ENCODE measurements at regions not wholly inside any gene's neighbourhood (a gene's known extent, or its start where the extent isn't known, plus 50 kb on each side); places are given as distances from the start of the nearest gene placed in this dataset.

GRCh38 chr1:238232084-238232710, 341.5 kb upstream of the ZP4 start:
- TF ChIP-seq PATZ1 (CRISPR knock-in tag; IDR thresholded peaks at IDR 0.05; ENCODE audit: borderline replicate concordance) (no peak), TCF4 (CRISPR knock-in tag; IDR thresholded peaks at IDR 0.05; ENCODE audit: borderline replicate concordance) (no peak; the same call in 1 of the 2 replicates), SNAI2 (CRISPR knock-in tag; IDR thresholded peaks at IDR 0.05) (no peak), CSRNP3 (CRISPR knock-in tag; IDR thresholded peaks at IDR 0.05) (no peak), ZFP30 (CRISPR knock-in tag; IDR thresholded peaks at IDR 0.05) (no peak), POU6F1 (CRISPR knock-in tag; IDR thresholded peaks at IDR 0.05; ENCODE audit: borderline replicate concordance, low read depth) (no peak), RARB (CRISPR knock-in tag; IDR thresholded peaks at IDR 0.05) (no peak), ESRRG (CRISPR knock-in tag; IDR thresholded peaks at IDR 0.05) (no peak), ZC3H10 (CRISPR knock-in tag; IDR thresholded peaks at IDR 0.05) (no peak), ZFP3 (CRISPR knock-in tag; IDR thresholded peaks at IDR 0.05) (no peak), ISL1 (CRISPR knock-in tag; IDR thresholded peaks at IDR 0.05) (no peak), ARNTL (CRISPR knock-in tag; IDR thresholded peaks at IDR 0.05; ENCODE audit: borderline replicate concordance, low read depth) (no peak), BACH2 (CRISPR knock-in tag; IDR thresholded peaks at IDR 0.05; ENCODE audit: borderline replicate concordance) (no peak), CREB5 (CRISPR knock-in tag; IDR thresholded peaks at IDR 0.05; ENCODE audit: low read depth) (no peak), TOX (CRISPR knock-in tag; IDR thresholded peaks at IDR 0.05; ENCODE audit: borderline replicate concordance) (no peak), PPARA (CRISPR knock-in tag; IDR thresholded peaks at IDR 0.05; ENCODE audit: borderline replicate concordance) (no peak), CSDC2 (CRISPR knock-in tag; IDR thresholded peaks at IDR 0.05) (no peak), ZNF8 (CRISPR knock-in tag; IDR thresholded peaks at IDR 0.05) (no peak), OSR1 (CRISPR knock-in tag; IDR thresholded peaks at IDR 0.05) (no peak), GLIS3 (CRISPR knock-in tag; IDR thresholded peaks at IDR 0.05) (no peak)
- ATAC-seq, result peak; percentile 47

- TF ChIP-seq SNAI2 (CRISPR knock-in tag; IDR thresholded peaks at IDR 0.05), result no peak
Observed at GRCh38 chr1:238226810-238227209, 336.1 kb upstream of the ZP4 start.

GRCh38 chr1:238223076-238223640, 332.4 kb upstream of the ZP4 start:
- ATAC-seq, result peak; percentile 91
- TF ChIP-seq ZFP30 (CRISPR knock-in tag; IDR thresholded peaks at IDR 0.05) (0 out of 2 replicates have a peak, but pooled peaks have one; percentile 14), OSR1 (CRISPR knock-in tag; IDR thresholded peaks at IDR 0.05) (no peak), TOX (CRISPR knock-in tag; IDR thresholded peaks at IDR 0.05; ENCODE audit: borderline replicate concordance) (0 out of 2 replicates have a peak, but pooled peaks have one; percentile 5), ESRRG (CRISPR knock-in tag; IDR thresholded peaks at IDR 0.05) (no peak)

More at GRCh38 chr1:238226810-238227209, 336.1 kb upstream of the ZP4 start:
- no peak for ATAC-seq

GRCh38 chr1:238221738-238222137, 331.0 kb upstream of the ZP4 start:
- no peak for ATAC-seq
- TF ChIP-seq TCF4 (CRISPR knock-in tag; IDR thresholded peaks at IDR 0.05; ENCODE audit: borderline replicate concordance) (no peak), GLIS3 (CRISPR knock-in tag; IDR thresholded peaks at IDR 0.05) (no peak), RARB (CRISPR knock-in tag; IDR thresholded peaks at IDR 0.05) (no peak), OSR1 (CRISPR knock-in tag; IDR thresholded peaks at IDR 0.05) (no peak), BACH2 (CRISPR knock-in tag; IDR thresholded peaks at IDR 0.05; ENCODE audit: borderline replicate concordance) (no peak), ZFP30 (CRISPR knock-in tag; IDR thresholded peaks at IDR 0.05) (no peak), ZNF70 (CRISPR knock-in tag; IDR thresholded peaks at IDR 0.05) (no peak), ZNF565 (CRISPR knock-in tag; conservative IDR thresholded peaks at IDR 0.05; ENCODE audit: low read depth) (no peak), TSHZ2 (CRISPR knock-in tag; IDR thresholded peaks at IDR 0.05) (no peak), CSDC2 (CRISPR knock-in tag; IDR thresholded peaks at IDR 0.05) (no peak), CSRNP3 (CRISPR knock-in tag; IDR thresholded peaks at IDR 0.05) (no peak), ARNTL (CRISPR knock-in tag; IDR thresholded peaks at IDR 0.05; ENCODE audit: borderline replicate concordance, low read depth) (no peak), TOX (CRISPR knock-in tag; IDR thresholded peaks at IDR 0.05; ENCODE audit: borderline replicate concordance) (no peak)

Measured in SK-N-SH treated with all-trans-retinoic acid at 6 μM for 48 hours (cell line).